ENCODE measurements at regions not wholly inside any gene's neighbourhood (a gene's known extent, or its start where the extent isn't known, plus 50 kb on each side); places are given as distances from the start of the nearest gene placed in this dataset.

- no peak for DNase-seq
- no peak overlapping the region for H3K27ac Mint-ChIP-seq (ENCODE audit: unreplicated experiment)
- H3K4me1 Mint-ChIP-seq (ENCODE audit: low read depth, unreplicated experiment) = no peaks in the 10 kb centered on the region
- intact Hi-C loops (cut with micrococcal nuclease; ENCODE audit: unreplicated experiment) = no loop called here
- no peak overlapping the region for H3K4me3 Mint-ChIP-seq (ENCODE audit: low read depth, unreplicated experiment)
- TF ChIP-seq CTCF (IDR thresholded peaks at IDR 0.05; ENCODE audit: unreplicated experiment) = no peak
- BruUV-seq (replicated peaks) = no TSS peak
- CTCF ChIA-PET = no interaction called here
- H3K36me3 Mint-ChIP-seq (ENCODE audit: insufficient read depth, unreplicated experiment) = no peaks in the 10 kb centered on the region
- no peaks in the 10 kb centered on the region for H3K27me3 Mint-ChIP-seq (ENCODE audit: unreplicated experiment)
- peaks cover 8% of the 10 kb centered on the region for H3K9me3 Mint-ChIP-seq (ENCODE audit: low read depth, unreplicated experiment)
Measured at GRCh38 chr11:38577769-38578168, 1979.7 kb upstream of the RAG2 start.

GRCh38 chr11:38562562-38562961 lies 1964.5 kb upstream of the RAG2 start:
- H3K36me3 Mint-ChIP-seq (ENCODE audit: insufficient read depth, unreplicated experiment) = no peaks in the 10 kb centered on the region
- H3K4me1 Mint-ChIP-seq (ENCODE audit: low read depth, unreplicated experiment) = no peaks in the 10 kb centered on the region
- no peak for TF ChIP-seq CTCF (IDR thresholded peaks at IDR 0.05; ENCODE audit: unreplicated experiment)
- H3K9me3 Mint-ChIP-seq (ENCODE audit: low read depth, unreplicated experiment) = peaks cover 2% of the 10 kb centered on the region
- intact Hi-C loops (cut with micrococcal nuclease; ENCODE audit: unreplicated experiment) = no loop called here
- no peak overlapping the region for H3K27ac Mint-ChIP-seq (ENCODE audit: unreplicated experiment)
- no peaks in the 10 kb centered on the region for H3K27me3 Mint-ChIP-seq (ENCODE audit: unreplicated experiment)
- DNase-seq = no peak
- no TSS peak for BruUV-seq (replicated peaks)
- H3K4me3 Mint-ChIP-seq (ENCODE audit: low read depth, unreplicated experiment) = no peak overlapping the region
- CTCF ChIA-PET = no interaction called here

GRCh38 chr11:38553148-38553547 lies 1955.1 kb upstream of the RAG2 start:
- CTCF ChIA-PET = no interaction called here
- intact Hi-C loops (cut with micrococcal nuclease; ENCODE audit: unreplicated experiment) = no loop called here
- DNase-seq = no peak
- no peaks in the 10 kb centered on the region for H3K27me3 Mint-ChIP-seq (ENCODE audit: unreplicated experiment)
- TF ChIP-seq CTCF (IDR thresholded peaks at IDR 0.05; ENCODE audit: unreplicated experiment) = no peak
- no peaks in the 10 kb centered on the region for H3K36me3 Mint-ChIP-seq (ENCODE audit: insufficient read depth, unreplicated experiment)
- no peaks in the 10 kb centered on the region for H3K4me1 Mint-ChIP-seq (ENCODE audit: low read depth, unreplicated experiment)
- H3K4me3 Mint-ChIP-seq (ENCODE audit: low read depth, unreplicated experiment) = no peak overlapping the region
- BruUV-seq (replicated peaks) = no TSS peak
- H3K9me3 Mint-ChIP-seq (ENCODE audit: low read depth, unreplicated experiment) = peaks cover 3% of the 10 kb centered on the region
- H3K27ac Mint-ChIP-seq (ENCODE audit: unreplicated experiment) = no peak overlapping the region

GRCh38 chr11:38547462-38547861 lies 1949.4 kb upstream of the RAG2 start:
- BruUV-seq (replicated peaks) = no TSS peak
- CTCF ChIA-PET = no interaction called here

More at GRCh38 chr11:38547462-38547861, 1949.4 kb upstream of the RAG2 start:
- Mint-ChIP-seq H3K4me1 (ENCODE audit: low read depth, unreplicated experiment) (no peaks in the 10 kb centered on the region), H3K9me3 (ENCODE audit: low read depth, unreplicated experiment) (peaks cover 9% of the 10 kb centered on the region), H3K4me3 (ENCODE audit: low read depth, unreplicated experiment) (no peak overlapping the region), H3K27me3 (ENCODE audit: unreplicated experiment) (no peaks in the 10 kb centered on the region), H3K27ac (ENCODE audit: unreplicated experiment) (no peak overlapping the region), H3K36me3 (ENCODE audit: insufficient read depth, unreplicated experiment) (no peaks in the 10 kb centered on the region)
- DNase-seq = no peak
- no peak for TF ChIP-seq CTCF (IDR thresholded peaks at IDR 0.05; ENCODE audit: unreplicated experiment)
- intact Hi-C loops (cut with micrococcal nuclease; ENCODE audit: unreplicated experiment) = no loop called here

Data from Calu3 (cell line).